Progenitor cell of endocrine pancreas (in vitro differentiated cells): ENCODE measurements at regions not wholly inside any gene's neighbourhood (a gene's known extent, or its start where the extent isn't known, plus 50 kb on each side); places are given as distances from the start of the nearest gene placed in this dataset.

ENCODE experiments used
- DNase-seq: peaks from one replicate; pipeline ENCODE4 v3.0.0; 2021; ENCODE audit warnings: low spot score; ENCODE audit not compliant: unreplicated experiment
- H3K27ac Mint-ChIP-seq: 2 replicates; pipeline ENCODE4 v1.8.0; 2021; ENCODE audit warnings: mild to moderate bottlenecking, moderate library complexity, mixed read lengths
- H3K27me3 Mint-ChIP-seq: 2 replicates; pipeline ENCODE4 v1.8.0; 2021; ENCODE audit warnings: mixed read lengths
- H3K36me3 Mint-ChIP-seq: 2 replicates; pipeline ENCODE4 v1.8.0; 2022; ENCODE audit warnings: mixed read lengths; ENCODE audit not compliant: insufficient read depth
- H3K4me1 Mint-ChIP-seq: 2 replicates; pipeline ENCODE4 v1.8.0; 2021; ENCODE audit warnings: low read depth, mixed read lengths
- H3K4me3 Mint-ChIP-seq: 2 replicates; pipeline ENCODE4 v1.8.0; 2021; ENCODE audit warnings: low read depth, mild to moderate bottlenecking, moderate library complexity, mixed read lengths
- H3K9me3 Mint-ChIP-seq: 2 replicates; pipeline ENCODE4 v1.8.0; 2021; ENCODE audit warnings: low read depth, mixed read lengths
- TF ChIP-seq, protein P1 (sequence below): fragments of 200-600 bp; sonication (generic); IDR thresholded peaks from one replicate; pipeline ENCODE4 v1.5.0; 2021; ENCODE audit warnings: antibody characterized with exemption, mild to moderate bottlenecking; ENCODE audit not compliant: unreplicated experiment

DNA sequence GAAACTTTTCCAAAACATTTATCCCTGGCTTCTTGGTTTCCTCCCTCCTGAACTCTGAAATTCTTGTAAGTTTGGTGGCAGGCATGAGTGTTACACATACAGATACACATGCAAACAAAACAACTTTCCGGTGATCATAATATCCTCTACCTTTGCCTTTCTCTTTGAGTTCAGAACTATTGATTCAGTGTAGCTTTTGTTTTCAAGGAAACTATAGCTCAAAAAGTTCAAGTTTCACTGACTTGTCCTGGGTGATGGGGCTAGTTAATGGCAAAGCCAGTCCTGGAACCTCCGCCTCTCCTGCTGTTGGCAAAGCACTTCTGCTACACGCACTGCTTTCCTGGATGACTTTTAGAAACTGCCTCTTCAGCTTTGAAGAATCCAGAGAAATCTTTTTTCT is 177.3 kb upstream of the FAT1 start:
- no peaks in the 10 kb centered on the region for H3K36me3 Mint-ChIP-seq
- no peak overlapping the region for H3K4me3 Mint-ChIP-seq
- H3K4me1 Mint-ChIP-seq = peaks cover 4% of the 10 kb centered on the region
- no peak for DNase-seq
- TF ChIP-seq, protein P1, sequence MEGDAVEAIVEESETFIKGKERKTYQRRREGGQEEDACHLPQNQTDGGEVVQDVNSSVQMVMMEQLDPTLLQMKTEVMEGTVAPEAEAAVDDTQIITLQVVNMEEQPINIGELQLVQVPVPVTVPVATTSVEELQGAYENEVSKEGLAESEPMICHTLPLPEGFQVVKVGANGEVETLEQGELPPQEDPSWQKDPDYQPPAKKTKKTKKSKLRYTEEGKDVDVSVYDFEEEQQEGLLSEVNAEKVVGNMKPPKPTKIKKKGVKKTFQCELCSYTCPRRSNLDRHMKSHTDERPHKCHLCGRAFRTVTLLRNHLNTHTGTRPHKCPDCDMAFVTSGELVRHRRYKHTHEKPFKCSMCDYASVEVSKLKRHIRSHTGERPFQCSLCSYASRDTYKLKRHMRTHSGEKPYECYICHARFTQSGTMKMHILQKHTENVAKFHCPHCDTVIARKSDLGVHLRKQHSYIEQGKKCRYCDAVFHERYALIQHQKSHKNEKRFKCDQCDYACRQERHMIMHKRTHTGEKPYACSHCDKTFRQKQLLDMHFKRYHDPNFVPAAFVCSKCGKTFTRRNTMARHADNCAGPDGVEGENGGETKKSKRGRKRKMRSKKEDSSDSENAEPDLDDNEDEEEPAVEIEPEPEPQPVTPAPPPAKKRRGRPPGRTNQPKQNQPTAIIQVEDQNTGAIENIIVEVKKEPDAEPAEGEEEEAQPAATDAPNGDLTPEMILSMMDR = no peak
- H3K27me3 Mint-ChIP-seq = no peaks in the 10 kb centered on the region
- no peak overlapping the region for H3K27ac Mint-ChIP-seq
- H3K9me3 Mint-ChIP-seq = no peaks in the 10 kb centered on the region

DNA sequence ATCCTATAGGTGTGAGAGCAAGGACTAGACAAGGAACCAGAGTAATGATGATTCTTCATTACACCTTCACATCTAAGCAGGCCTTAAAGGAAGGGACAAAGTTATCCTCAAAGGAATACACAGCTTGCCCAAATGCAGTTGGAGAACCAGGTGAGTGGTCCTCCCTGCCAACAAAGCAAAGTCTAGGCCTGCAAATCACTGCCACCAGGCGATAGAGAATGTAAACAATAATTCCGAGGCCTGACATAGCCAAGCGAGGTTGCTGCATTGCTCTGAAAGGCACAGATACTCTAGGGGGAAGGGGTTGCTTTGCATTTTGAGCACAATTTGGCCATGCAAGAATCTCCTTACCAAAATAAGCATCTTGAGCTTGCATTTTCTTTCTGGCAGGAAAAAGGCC is 178.2 kb upstream of the FAT1 start:
- no peak overlapping the region for H3K27ac Mint-ChIP-seq
- DNase-seq = no peak
- H3K27me3 Mint-ChIP-seq = no peaks in the 10 kb centered on the region
- peaks cover 4% of the 10 kb centered on the region for H3K4me1 Mint-ChIP-seq
- H3K36me3 Mint-ChIP-seq = no peaks in the 10 kb centered on the region
- TF ChIP-seq, protein P1 = no peak
- no peaks in the 10 kb centered on the region for H3K9me3 Mint-ChIP-seq
- no peak overlapping the region for H3K4me3 Mint-ChIP-seq

DNA sequence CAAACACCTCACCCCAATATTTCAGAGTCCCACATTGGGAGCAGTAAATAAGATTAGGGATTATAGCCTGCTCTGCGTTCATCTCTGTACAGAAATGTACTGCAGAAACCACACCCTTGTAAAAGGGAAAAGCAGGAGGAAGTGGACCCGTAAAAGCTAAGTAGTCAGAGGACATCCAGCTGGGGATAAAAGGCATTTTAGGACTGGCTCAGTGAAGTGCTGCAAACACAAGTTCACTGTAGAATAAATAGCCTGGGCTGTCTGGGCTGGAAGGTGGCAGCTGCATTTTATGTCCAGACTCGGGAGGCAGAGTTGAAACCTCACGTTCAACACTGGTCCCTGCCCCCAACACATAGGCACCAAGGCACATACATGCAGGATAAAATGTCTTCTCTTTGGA is 178.7 kb upstream of the FAT1 start:
- H3K27me3 Mint-ChIP-seq = no peaks in the 10 kb centered on the region
- no peak overlapping the region for H3K27ac Mint-ChIP-seq
- peaks cover 1% of the 10 kb centered on the region for H3K9me3 Mint-ChIP-seq
- no peak overlapping the region for H3K4me3 Mint-ChIP-seq
- H3K36me3 Mint-ChIP-seq = no peaks in the 10 kb centered on the region
- peaks cover 4% of the 10 kb centered on the region for H3K4me1 Mint-ChIP-seq
- TF ChIP-seq, protein P1 = no peak
- DNase-seq = no peak

DNA sequence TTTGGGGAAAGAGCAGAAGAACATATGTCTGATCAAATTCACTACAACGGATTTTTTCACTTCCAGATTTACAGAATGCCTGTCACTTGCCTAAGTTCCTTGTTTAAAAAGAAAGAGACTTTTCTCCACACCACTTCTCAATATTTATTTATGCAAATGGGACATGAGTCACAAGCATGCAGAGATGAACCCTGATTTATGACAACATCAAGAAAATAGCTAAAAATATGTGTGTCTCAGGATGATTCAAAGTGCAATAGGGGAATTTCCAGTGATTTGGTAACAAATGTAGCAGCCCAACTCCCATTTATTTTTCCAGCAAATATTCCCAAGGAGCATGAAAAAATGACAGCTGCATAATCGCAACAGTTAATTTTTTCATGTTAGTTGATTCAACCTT is 180.4 kb upstream of the FAT1 start:
- no peak for DNase-seq
- Mint-ChIP-seq H3K4me1 (peaks cover 4% of the 10 kb centered on the region), H3K27ac (no peak overlapping the region), H3K36me3 (peaks cover 2% of the 10 kb centered on the region), H3K27me3 (no peaks in the 10 kb centered on the region), H3K4me3 (no peak overlapping the region), H3K9me3 (peaks cover 11% of the 10 kb centered on the region)
- TF ChIP-seq, protein P1 = no peak

DNA sequence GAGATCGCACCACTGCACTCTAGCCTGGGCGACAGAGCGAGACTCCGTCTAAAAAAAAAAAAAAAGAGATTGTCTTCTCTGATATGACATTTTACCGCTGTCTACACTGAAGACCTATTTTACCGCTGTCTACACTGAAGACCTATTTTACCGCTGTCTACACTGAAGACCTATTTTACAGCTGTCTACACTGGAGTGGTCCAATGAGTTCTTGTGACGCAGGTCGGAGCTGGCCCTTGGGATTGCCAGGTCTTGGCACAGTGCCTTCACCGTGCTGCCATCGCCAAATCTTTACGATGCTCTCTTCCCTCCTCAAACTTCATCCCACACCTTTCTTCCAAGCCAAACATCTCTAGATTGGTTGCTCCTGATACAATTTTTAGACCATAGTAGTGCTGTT is 183.1 kb upstream of the FAT1 start:
- Mint-ChIP-seq H3K27ac (no peak overlapping the region), H3K4me1 (peaks cover 1% of the 10 kb centered on the region)
- TF ChIP-seq, protein P1 = no peak

More for the DNA sequence above, 183.1 kb upstream of the FAT1 start:
- DNase-seq = no peak
- H3K4me3 Mint-ChIP-seq = no peak overlapping the region
- peaks cover 2% of the 10 kb centered on the region for H3K36me3 Mint-ChIP-seq
- no peaks in the 10 kb centered on the region for H3K27me3 Mint-ChIP-seq
- peaks cover 11% of the 10 kb centered on the region for H3K9me3 Mint-ChIP-seq
